ENCODE measurements at regions not wholly inside any gene's neighbourhood (a gene's known extent, or its start where the extent isn't known, plus 50 kb on each side); places are given as distances from the start of the nearest gene placed in this dataset.

DNA sequence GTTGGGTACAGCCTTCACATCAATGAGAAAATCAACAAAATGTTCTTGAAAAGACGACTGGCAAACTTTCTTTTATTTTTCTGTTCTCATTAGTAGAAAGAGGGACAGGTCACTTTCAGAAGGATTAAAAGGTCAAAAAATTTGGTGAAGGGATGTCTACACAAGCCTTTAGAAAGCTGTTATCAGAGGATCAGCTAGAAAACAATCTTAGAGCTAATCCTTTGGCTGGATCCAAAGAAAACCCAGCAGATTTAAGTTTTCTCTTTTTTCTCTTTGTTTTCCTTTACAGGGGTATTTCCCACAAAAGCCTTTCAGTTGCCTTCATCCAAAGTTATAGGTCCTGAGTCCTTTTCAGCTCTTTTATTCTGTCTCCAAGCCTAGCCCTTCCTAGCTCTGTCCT lies 57.3 kb upstream of the EDN1 start:
- BruUV-seq (replicated peaks): no TSS peak
- H3K36me3 Mint-ChIP-seq (ENCODE audit: insufficient read depth, unreplicated experiment): peaks cover 7% of the 10 kb centered on the region
- no peaks in the 10 kb centered on the region for H3K9me3 Mint-ChIP-seq (ENCODE audit: low read depth, unreplicated experiment)
- intact Hi-C loops (cut with micrococcal nuclease; ENCODE audit: unreplicated experiment): loop anchor here (5.0 kb wide), 1 partner anchor 646 kb away; no protein-coding TSS in a partner anchor
- H3K27me3 Mint-ChIP-seq (ENCODE audit: unreplicated experiment): no peaks in the 10 kb centered on the region
- no peak overlapping the region for H3K27ac Mint-ChIP-seq (ENCODE audit: unreplicated experiment)
- peaks cover 12% of the 10 kb centered on the region for H3K4me1 Mint-ChIP-seq (ENCODE audit: low read depth, unreplicated experiment)
- TF ChIP-seq, protein P1, sequence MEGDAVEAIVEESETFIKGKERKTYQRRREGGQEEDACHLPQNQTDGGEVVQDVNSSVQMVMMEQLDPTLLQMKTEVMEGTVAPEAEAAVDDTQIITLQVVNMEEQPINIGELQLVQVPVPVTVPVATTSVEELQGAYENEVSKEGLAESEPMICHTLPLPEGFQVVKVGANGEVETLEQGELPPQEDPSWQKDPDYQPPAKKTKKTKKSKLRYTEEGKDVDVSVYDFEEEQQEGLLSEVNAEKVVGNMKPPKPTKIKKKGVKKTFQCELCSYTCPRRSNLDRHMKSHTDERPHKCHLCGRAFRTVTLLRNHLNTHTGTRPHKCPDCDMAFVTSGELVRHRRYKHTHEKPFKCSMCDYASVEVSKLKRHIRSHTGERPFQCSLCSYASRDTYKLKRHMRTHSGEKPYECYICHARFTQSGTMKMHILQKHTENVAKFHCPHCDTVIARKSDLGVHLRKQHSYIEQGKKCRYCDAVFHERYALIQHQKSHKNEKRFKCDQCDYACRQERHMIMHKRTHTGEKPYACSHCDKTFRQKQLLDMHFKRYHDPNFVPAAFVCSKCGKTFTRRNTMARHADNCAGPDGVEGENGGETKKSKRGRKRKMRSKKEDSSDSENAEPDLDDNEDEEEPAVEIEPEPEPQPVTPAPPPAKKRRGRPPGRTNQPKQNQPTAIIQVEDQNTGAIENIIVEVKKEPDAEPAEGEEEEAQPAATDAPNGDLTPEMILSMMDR (IDR thresholded peaks at IDR 0.05; ENCODE audit: unreplicated experiment): no peak
- H3K4me3 Mint-ChIP-seq (ENCODE audit: low read depth, unreplicated experiment): no peak overlapping the region
- CTCF ChIA-PET: no interaction called here
- DNase-seq: no peak

DNA sequence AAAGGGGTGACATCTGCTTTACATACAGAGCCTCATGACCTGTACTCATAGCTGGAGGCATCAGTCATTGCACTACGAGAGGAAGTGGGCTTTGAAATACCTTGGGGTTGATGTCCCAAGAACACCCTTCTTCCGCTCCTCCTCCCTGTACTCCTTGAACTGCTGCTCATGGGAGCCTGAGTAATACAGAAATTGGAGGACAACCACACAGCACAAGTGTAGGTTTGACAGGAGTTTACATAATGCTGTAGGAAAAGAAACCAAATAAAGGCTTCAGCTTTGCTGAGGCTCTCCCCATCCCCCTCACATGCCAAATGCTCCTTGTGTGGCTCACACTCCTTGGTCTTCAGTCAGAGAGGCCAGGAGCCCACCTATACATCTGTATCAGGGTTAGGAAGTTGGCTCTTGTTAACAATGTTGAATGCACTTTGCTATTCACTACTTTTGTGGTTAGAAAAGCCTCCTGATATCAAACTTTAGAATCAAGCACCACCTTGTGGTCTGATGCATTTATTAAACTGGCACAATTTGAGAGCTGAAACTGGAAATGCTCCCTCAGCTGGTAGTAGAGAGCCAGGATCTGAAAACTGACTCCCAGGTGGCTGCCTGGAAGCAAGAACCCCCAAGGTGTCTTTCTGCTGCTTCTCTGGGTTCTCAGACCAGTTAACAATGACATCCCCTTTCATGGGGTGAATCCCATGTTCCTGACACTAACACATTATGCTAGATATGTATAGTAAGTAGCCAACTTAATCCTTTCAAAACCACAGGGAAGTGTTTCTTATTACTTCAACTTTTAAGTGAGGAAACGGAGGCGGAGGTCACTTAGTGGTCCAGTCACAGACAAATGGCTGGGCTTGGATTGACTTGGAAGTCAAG lies 56.2 kb upstream of the EDN1 start:
- Mint-ChIP-seq H3K4me3 (ENCODE audit: low read depth, unreplicated experiment) (no peak overlapping the region), H3K4me1 (ENCODE audit: low read depth, unreplicated experiment) (peaks cover 8% of the 10 kb centered on the region), H3K9me3 (ENCODE audit: low read depth, unreplicated experiment) (no peaks in the 10 kb centered on the region), H3K36me3 (ENCODE audit: insufficient read depth, unreplicated experiment) (no peaks in the 10 kb centered on the region), H3K27me3 (ENCODE audit: unreplicated experiment) (no peaks in the 10 kb centered on the region), H3K27ac (ENCODE audit: unreplicated experiment) (no peak overlapping the region)
- CTCF ChIA-PET: interaction anchor here (0.6 to 1.3 kb wide), 5 partner anchors 10 to 578 kb away, joined by 3 to 16 read pairs (median 5); partner anchors contain the start of gene EDN1
- TF ChIP-seq, protein P1 (IDR thresholded peaks at IDR 0.05; ENCODE audit: unreplicated experiment): peak; percentile 64
- peak; percentile 29 for DNase-seq
- BruUV-seq (replicated peaks): no TSS peak
- intact Hi-C loops (cut with micrococcal nuclease; ENCODE audit: unreplicated experiment): loop anchor here (2.0 to 5.0 kb wide), 4 partner anchors 55 to 647 kb away; no protein-coding TSS in a partner anchor

DNA sequence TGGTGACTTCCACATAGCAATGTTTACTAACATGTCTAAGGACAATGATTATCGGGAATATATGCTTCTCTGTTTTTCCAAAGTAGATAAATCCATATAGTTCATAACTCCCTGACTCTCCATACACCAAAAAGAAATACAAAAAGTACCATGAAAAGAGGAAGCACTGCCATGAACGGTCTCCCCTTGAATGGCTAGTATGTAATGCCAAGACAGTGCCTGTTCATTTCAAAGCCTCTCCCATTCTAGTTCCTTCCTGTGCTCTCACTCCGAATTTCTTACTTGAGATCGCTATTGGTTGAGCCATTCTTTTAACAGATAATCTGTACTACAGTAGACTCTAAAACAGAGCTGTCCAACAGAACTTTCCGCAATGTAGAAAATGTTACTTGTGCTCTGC lies 54.8 kb upstream of the EDN1 start:
- no TSS peak for BruUV-seq (replicated peaks)
- Mint-ChIP-seq H3K27me3 (ENCODE audit: unreplicated experiment) (no peaks in the 10 kb centered on the region), H3K4me1 (ENCODE audit: low read depth, unreplicated experiment) (no peaks in the 10 kb centered on the region), H3K36me3 (ENCODE audit: insufficient read depth, unreplicated experiment) (no peaks in the 10 kb centered on the region), H3K9me3 (ENCODE audit: low read depth, unreplicated experiment) (no peaks in the 10 kb centered on the region), H3K4me3 (ENCODE audit: low read depth, unreplicated experiment) (no peak overlapping the region), H3K27ac (ENCODE audit: unreplicated experiment) (no peak overlapping the region)
- intact Hi-C loops (cut with micrococcal nuclease; ENCODE audit: unreplicated experiment): loop anchor here (2.0 kb wide), 3 partner anchors 53 to 581 kb away; no protein-coding TSS in a partner anchor
- DNase-seq: no peak
- TF ChIP-seq, protein P1 (IDR thresholded peaks at IDR 0.05; ENCODE audit: unreplicated experiment): no peak
- CTCF ChIA-PET: no interaction called here

DNA sequence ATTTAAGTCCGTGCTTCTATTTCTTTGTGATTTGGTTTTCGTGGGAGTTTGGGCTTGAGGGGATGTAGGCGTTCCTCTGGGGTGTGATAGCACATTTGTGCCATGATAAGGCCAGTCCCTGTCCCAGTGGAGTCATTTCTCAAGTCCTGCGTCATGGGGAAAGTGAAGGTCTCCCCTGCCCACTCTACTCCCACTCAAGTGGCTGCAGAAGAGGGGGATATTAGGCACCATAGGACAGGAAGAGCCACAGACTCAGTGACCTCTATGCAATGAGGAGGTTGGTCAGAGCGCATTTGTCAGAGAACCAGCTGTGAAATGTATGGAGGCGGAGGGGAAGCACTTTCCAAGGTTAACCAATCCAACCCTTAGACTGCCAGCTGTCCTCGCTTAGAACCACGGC lies 51.9 kb upstream of the EDN1 start:
- Mint-ChIP-seq H3K27ac (ENCODE audit: unreplicated experiment) (no peak overlapping the region), H3K36me3 (ENCODE audit: insufficient read depth, unreplicated experiment) (no peaks in the 10 kb centered on the region), H3K4me1 (ENCODE audit: low read depth, unreplicated experiment) (peaks cover 19% of the 10 kb centered on the region), H3K4me3 (ENCODE audit: low read depth, unreplicated experiment) (no peak overlapping the region), H3K27me3 (ENCODE audit: unreplicated experiment) (no peaks in the 10 kb centered on the region), H3K9me3 (ENCODE audit: low read depth, unreplicated experiment) (no peaks in the 10 kb centered on the region)
- CTCF ChIA-PET: no interaction called here
- intact Hi-C loops (cut with micrococcal nuclease; ENCODE audit: unreplicated experiment): no loop called here
- no TSS peak for BruUV-seq (replicated peaks)
- DNase-seq: no peak
- TF ChIP-seq, protein P1 (IDR thresholded peaks at IDR 0.05; ENCODE audit: unreplicated experiment): no peak
